ENCODE measurements at regions not wholly inside any gene's neighbourhood (a gene's known extent, or its start where the extent isn't known, plus 50 kb on each side); places are given as distances from the start of the nearest gene placed in this dataset.

DNA sequence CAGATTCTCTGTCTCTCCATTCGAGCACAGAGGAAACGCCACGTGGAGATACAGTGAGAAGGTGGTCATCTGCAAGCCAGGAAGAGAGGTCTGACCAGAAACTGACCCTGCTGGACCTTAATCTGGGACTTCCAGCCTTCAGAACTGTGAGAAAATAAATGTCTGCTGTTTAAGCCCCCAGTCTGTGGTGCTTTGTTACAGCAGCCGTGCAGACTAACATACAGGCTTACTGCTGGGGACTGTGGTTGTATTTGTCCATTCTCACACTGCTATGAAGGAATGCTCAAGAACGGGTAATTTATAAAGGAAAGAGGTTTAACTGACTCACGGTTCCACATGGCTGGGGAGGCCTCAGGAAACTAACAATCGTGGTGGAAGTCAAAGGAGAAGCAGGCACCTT lies 432.7 kb downstream of the IRS1 start:
- DNase-seq: no peak

DNA sequence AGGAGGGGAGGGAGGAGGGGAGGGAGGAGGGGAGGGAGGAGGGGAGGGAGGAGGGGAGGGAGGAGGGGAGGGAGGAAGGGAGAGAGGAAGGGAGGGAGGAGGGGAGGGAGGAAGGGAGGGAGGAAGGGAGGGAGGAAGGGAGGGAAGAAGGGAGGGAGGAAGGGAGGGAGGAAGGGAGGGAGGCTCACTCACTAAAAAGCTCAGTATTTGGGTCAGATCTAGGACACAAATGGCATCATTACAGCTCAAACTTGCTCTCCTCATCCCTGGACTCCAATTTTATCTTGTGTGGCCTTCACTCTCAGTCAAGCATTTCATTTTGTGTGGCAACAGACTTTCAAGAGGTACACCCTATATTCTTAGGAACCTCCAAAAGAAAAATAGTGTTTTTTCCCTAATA lies 435.4 kb downstream of the IRS1 start:
- DNase-seq: no peak

DNA sequence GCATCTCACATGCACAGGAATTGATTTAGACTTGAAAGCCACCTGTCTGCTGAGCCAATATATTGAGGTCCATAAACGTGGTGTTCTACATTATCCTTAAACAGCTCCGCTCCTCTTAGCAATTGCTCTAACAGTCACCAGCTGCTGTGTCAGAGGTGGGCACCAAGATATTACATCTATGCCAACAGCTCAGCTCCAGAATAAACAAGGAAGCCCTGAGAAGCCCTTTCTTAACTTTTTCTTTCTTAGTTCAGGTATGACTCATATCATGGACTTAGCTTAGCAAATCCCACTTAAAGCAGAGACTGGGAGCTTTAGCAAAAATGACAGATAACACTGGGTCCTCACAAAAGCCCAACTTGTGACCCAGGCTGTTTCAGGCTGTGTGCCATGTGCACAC lies 436.6 kb downstream of the IRS1 start:
- DNase-seq: no peak

DNA sequence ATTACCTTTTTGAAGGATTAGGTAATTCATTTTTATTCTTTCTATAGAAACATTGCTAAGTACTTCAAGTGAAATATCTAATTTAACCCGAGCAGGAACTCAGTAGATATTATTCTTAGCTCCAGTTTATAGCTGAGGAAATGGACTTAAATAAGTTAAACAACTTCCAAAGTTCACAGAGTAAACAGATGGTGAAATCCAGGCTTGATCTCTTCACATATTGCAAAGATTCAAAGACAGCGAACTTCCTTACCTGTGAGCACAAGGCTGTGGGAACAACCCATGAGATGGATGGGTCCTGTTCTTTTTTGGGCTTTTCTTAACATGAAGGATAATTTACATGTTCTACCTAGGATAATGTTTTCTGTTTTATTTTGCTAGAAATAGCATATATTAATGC lies 439.0 kb downstream of the IRS1 start:
- DNase-seq: no peak

- DNase-seq: no peak
Observed at GRCh38 chr2:226358688-226359087, 440.9 kb downstream of the IRS1 start.

DNA sequence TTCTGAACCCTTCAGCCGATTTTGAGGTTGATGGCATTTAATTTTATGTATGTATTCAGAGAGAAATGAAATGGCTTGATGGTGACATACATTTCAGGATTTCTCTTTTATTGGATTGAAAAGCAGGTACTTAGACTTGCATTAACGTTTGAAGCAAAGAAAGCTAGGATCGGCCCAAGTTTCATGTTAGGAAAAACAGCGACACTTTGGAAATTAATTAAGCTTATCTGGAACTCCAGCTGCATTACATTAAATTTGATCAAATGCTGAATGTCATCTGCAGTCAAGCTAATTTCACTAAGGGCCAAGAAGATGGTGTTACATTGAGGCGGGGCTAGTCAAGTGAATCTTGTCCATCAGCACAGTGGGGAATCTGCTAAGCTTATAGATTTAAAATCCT lies 441.8 kb downstream of the IRS1 start:
- DNase-seq: no peak

GRCh38 chr2:226355600-226355999 lies 444.0 kb downstream of the IRS1 start:
- no peak for DNase-seq

DNA sequence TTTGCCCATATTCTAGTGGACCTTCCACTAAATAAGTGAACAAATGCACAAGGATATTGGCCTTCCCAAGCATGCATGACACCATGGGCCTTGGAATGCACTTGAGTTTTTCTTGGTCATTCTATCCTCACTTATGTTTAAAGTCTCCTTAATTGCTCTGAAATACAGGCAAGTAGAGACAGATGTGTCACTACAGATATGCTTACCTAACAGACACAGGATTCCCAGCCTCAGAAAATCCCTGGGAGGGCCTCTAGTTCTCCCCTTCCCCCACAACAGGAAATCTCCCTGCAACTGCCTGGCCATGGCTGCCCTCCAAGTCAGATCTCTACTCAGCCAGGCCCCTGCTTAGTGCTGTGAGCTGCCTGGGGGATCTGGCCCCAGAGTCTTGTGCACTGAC lies 445.2 kb downstream of the IRS1 start:
- no peak for DNase-seq

- DNase-seq: peak; percentile 12
Observed at GRCh38 chr2:226352941-226353560, 446.6 kb downstream of the IRS1 start.

- no peak for DNase-seq
Observed at GRCh38 chr2:226351711-226352110, 447.9 kb downstream of the IRS1 start.

DNA sequence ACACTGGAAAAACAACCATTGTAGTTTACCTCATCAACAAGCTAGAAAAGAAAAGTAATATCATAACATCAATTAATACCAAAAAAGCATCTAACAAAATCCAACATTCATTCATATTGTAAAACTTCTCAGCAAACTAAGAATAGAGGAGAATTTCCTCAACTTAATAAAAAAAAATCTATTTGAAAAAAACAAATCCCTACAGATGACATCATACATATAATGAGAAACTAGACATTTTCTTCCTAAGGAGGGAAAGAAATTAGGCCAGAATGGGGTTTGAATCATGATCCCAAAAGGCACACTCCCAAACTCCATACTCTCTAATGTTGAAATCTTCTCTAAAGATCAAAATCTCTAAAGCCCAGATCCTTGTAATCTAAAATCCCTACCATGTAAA lies 460.0 kb downstream of the IRS1 start:
- DNase-seq: no peak

GRCh38 chr2:226338825-226339224 lies 460.8 kb downstream of the IRS1 start:
- DNase-seq: no peak

- no peak for DNase-seq
Observed at GRCh38 chr2:226337941-226338600, 461.5 kb downstream of the IRS1 start.

GRCh38 chr2:226336283-226336682 lies 463.3 kb downstream of the IRS1 start:
- no peak for DNase-seq

- DNase-seq: no peak
Observed at GRCh38 chr2:226334981-226335720, 464.5 kb downstream of the IRS1 start.

DNA sequence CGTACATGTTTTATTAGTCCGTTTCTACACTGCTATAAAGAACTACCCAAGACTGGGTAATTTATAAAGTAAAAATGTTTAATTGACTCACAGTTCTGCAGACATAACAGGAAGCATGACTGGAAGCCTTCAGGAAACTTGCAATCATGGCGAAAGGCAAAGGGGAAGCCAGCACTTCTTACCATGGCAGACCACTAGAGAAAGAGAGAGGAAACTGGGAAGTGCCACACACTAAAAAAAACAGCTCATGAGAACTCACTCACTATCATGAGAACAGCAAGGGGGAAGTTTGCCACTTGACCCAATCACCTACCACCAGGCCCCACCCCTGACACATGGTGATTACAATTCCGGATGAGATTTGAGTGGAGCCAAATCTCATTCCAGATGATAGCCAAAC lies 466.2 kb downstream of the IRS1 start:
- no peak for DNase-seq

DNA sequence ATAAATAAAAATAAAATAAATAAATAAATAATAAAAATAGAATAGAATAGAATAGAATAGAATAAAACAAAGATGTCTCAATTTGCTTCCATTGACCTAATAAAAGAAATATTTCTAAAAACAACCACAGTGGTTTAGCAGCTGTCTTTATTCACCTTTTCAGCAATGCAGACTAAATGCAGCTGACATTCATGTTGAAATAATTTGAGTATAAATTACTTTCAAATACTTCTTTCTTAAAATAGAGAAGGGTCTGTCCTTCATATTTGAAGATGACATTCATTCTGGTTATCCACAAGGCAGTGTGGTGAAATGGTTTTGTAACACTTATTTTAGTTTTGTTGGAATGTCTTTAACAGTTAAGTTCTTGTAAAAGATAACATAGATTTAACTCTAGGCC lies 469.4 kb downstream of the IRS1 start:
- no peak for DNase-seq

GRCh38 chr2:226329180-226329579 lies 470.4 kb downstream of the IRS1 start:
- DNase-seq: no peak

DNA sequence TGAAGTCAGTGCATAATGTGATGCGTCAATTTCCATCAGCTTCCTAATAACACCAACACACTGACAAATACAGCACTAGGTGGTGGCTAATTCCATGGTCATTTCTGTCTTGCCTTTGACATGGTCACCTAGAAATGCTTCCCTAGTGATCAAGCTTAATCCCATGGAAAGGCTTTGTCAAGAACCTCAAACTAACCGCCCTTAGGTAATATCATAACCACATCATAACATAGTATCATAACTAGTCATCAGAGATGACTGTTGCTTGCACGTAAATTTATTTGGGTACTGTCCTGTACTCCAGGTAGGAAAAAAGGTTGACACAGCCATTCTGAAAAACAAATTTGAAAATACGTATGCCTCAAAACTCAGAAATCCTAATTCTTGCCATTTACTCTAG lies 471.8 kb downstream of the IRS1 start:
- no peak for DNase-seq

GRCh38 chr2:226325526-226325925 lies 474.1 kb downstream of the IRS1 start:
- DNase-seq: no peak

DNA sequence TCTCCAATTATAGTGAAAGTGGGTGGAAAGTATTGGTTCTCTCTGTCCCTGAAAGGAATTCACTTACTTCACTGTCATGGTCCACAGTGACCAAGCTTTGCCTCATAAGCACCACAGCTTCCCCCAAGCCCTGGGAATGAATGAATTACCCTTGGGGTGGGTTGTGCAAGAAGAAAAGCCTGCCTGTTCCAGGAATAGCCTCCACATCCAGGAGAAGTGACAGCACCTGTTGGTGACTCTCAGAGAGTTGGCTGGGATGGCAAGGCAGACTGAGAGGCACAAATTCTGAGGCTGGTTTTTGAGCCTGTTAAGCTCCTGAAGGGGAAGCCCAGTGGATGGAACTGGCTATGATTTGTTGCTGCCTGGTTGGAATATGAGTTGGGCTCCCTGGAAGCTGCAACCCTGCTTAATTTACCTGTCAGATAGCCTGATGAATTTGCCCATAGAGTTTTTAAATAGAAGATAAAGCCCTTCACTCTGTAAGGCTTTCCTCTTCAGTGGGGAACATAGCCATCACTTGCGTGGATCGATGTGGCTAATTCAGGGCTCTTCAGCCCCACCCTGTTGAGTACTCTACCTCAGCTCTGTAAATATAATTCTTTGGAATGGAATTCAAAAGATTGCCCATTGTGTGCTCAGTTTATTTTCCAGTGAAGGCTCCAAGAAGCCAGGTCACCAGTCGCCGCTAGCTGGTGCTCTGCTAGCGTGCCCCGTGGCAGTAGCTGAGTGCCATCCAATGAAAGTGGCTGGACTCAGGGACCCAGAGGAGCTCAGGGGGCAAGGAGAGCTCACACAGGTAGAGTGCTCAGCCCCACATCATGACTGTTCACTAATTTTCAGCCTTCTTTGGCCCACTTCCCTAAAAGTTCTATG lies 479.3 kb downstream of the IRS1 start:
- DNase-seq: no peak

- DNase-seq: no peak
Observed at GRCh38 chr2:226317970-226318369, 481.6 kb downstream of the IRS1 start.

DNA sequence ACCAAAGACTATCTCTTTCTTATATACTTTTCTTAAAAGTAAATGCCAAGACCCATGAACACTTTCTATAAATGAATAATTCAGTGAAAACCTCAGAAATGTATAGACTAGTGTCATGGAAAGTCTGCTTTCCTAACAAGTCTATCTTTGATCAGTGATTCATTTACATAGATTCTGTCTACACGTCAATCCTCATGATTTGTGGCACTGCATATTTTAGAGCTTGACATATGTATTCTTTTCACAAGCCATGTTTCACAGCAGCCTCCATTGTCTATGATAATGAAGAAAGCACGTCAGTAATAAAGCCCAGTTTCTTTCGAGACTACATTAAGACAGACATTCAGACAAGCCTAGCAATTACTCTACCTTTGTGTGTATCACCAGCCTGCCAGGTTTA lies 486.6 kb downstream of the IRS1 start:
- DNase-seq: no peak
